HepG2 (cell line): ENCODE measurements at regions not wholly inside any gene's neighbourhood (a gene's known extent, or its start where the extent isn't known, plus 50 kb on each side); places are given as distances from the start of the nearest gene placed in this dataset.

Source experiments
- ATAC-seq: fragments of 200-7000 bp; cut with Tn5 transposase; 3 replicates; pipeline ENCODE4 v1.9.1; 2020; ENCODE audit warnings: mild to moderate bottlenecking, moderate library complexity
- BruUV-seq: library from RNA; stranded (reverse); fragments of 400-500 nt; replicated peaks from 2 replicates; lab custom pipeline; 2021; lab: Mats Ljungman, UMichigan
- CTCF ChIA-PET: fragments of 300-600 bp; formaldehyde crosslinking; extraction: SDS; loops from one replicate; lab custom pipeline; 2021; ENCODE audit warnings: low total read pairs, inconsistent platforms, low intra/inter-chr PET ratio; lab: Yijun Ruan, JAX
- POLR2A ChIA-PET: fragments of 350-600 bp; sonication (Branson Sonifier 250); formaldehyde crosslinking; loops from one replicate; lab custom pipeline; 2020; ENCODE audit warnings: antibody characterized with exemption, inconsistent platforms; lab: Yijun Ruan, JAX
- DNase-seq: peaks from one replicate; pipeline ENCODE4 v3.0.0-alpha.2; 2015; ENCODE audit warnings: low spot score
- FAIRE-seq: peaks from 3 replicates; lab custom pipeline; 2011; peaks lifted over from hg19 to GRCh38; lab: Jason Lieb, UNC
- H2AFZ ChIP-seq: one replicate; pipeline ENCODE4 v1.6.1; 2011; ENCODE audit warnings: low read length, inconsistent platforms
- H3K27ac ChIP-seq: fragments of 300-600 bp; 3 replicates; pipeline ENCODE4 v1.8.0; 2011; ENCODE audit warnings: mixed run types, mild to moderate bottlenecking, mixed read lengths, low read length, inconsistent platforms; ENCODE audit not compliant: insufficient read depth; ENCODE audit errors: extremely low read length
- H3K27me3 ChIP-seq, 2 experiments: fragments of 200-600 bp in 1 of 2; 2 replicates in 1 of 2; 3 replicates in 1 of 2; pipeline versions ENCODE4 v1.6.0 to v1.8.0; 2011; ENCODE audit warnings: low read length in 2 of 2, mild to moderate bottlenecking in 2 of 2, moderate library complexity in 2 of 2, inconsistent platforms in 1 of 2; ENCODE audit not compliant: insufficient read depth in 2 of 2, control insufficient read depth in 1 of 2
- H3K36me3 ChIP-seq, 2 experiments: fragments of 200-600 bp in 1 of 2; replicated peaks in 1 of 2; 2 replicates in 1 of 2; 3 replicates in 1 of 2; pipeline versions ENCODE4 v1.5.1 to v1.8.0; 2011; ENCODE audit warnings: low read length in 2 of 2, inconsistent platforms in 1 of 2; ENCODE audit not compliant: insufficient read depth in 2 of 2, control insufficient read depth in 1 of 2
- H3K4me1 ChIP-seq: 2 replicates; pipeline ENCODE4 v1.5.1; 2012; ENCODE audit warnings: low read length, inconsistent platforms; ENCODE audit not compliant: insufficient read depth
- H3K4me2 ChIP-seq: 2 replicates; pipeline ENCODE4 v1.6.0; 2011; ENCODE audit warnings: low read depth, low read length, inconsistent platforms
- H3K4me3 ChIP-seq, 3 experiments: fragments of 200-600 bp in 1 of 3; sonication (generic), shearing (Covaris generic) in 1 of 3; replicated peaks in 1 of 3; 2 replicates each; pipeline ENCODE4 v1.5.1; 2011 to 2016; ENCODE audit warnings: low read length in 3 of 3, inconsistent platforms in 2 of 3, low read depth in 2 of 3, mild to moderate bottlenecking in 2 of 3, control low read depth in 1 of 3, mixed read lengths in 1 of 3; ENCODE audit not compliant: insufficient read depth in 1 of 3
- H3K79me2 ChIP-seq: one replicate; pipeline ENCODE4 v1.6.1; 2011; ENCODE audit warnings: low read length, inconsistent platforms; ENCODE audit not compliant: insufficient read depth
- H3K9ac ChIP-seq: 2 replicates; pipeline ENCODE4 v1.6.0; 2011; ENCODE audit warnings: mild to moderate bottlenecking, low read depth, low read length, inconsistent platforms; ENCODE audit not compliant: insufficient read depth
- H3K9me3 ChIP-seq: 2 replicates; pipeline ENCODE4 v1.5.1; 2012; ENCODE audit warnings: mild to moderate bottlenecking, low read length
- H4K20me1 ChIP-seq: 2 replicates; pipeline ENCODE4 v1.6.0; 2011; ENCODE audit warnings: inconsistent platforms, mild to moderate bottlenecking, low read length, moderate library complexity; ENCODE audit not compliant: insufficient read depth
- HNF4G ChIP-seq, 2 experiments: sonication (generic) in 1 of 2; formaldehyde crosslinking in 1 of 2; IDR thresholded peaks; 2 replicates each; pipeline versions ENCODE4 v1.4.0 to v1.6.1; 2011 to 2020; ENCODE audit warnings: borderline replicate concordance in 2 of 2, low read depth in 2 of 2, mild to moderate bottlenecking in 2 of 2, low read length in 1 of 2, missing genetic modification reagents in 1 of 2, moderate library complexity in 1 of 2
- NPAS2 ChIP-seq: sonication (generic); formaldehyde crosslinking; IDR thresholded peaks from 2 replicates; pipeline ENCODE4 v1.8.0; 2022; ENCODE audit warnings: mild to moderate bottlenecking, missing genetic modification reagents, borderline replicate concordance
- SMAD1 ChIP-seq: sonication (generic); formaldehyde crosslinking; IDR thresholded peaks from 2 replicates; pipeline ENCODE4 v1.4.0; 2020; ENCODE audit warnings: missing genetic modification reagents, low read depth, mild to moderate bottlenecking, borderline replicate concordance
- SMAD3 ChIP-seq: sonication (generic); formaldehyde crosslinking; IDR thresholded peaks from 2 replicates; pipeline ENCODE4 v1.4.0; 2020; ENCODE audit warnings: missing genetic modification reagents
- STAG1 ChIP-seq: sonication (generic); formaldehyde crosslinking; IDR thresholded peaks from 2 replicates; pipeline ENCODE4 v1.4.0; 2020; ENCODE audit warnings: missing genetic modification reagents
- TFDP1 ChIP-seq: IDR thresholded peaks from 2 replicates; pipeline ENCODE4 v1.6.1; 2016; ENCODE audit warnings: missing compliant biosample characterization, missing genetic modification reagents, borderline replicate concordance
- ZFP62 ChIP-seq: sonication (generic); formaldehyde crosslinking; IDR thresholded peaks from 2 replicates; pipeline ENCODE4 v1.4.0; 2020; ENCODE audit warnings: missing genetic modification reagents
- ZNF205 ChIP-seq: IDR thresholded peaks from 2 replicates; pipeline ENCODE4 v1.6.1; 2018; ENCODE audit warnings: missing biosample characterization, missing genetic modification reagents
- ZNF512B ChIP-seq: sonication (generic); formaldehyde crosslinking; IDR thresholded peaks from 2 replicates; pipeline ENCODE4 v1.5.1; 2020; ENCODE audit warnings: missing genetic modification reagents, mild to moderate bottlenecking, borderline replicate concordance
- WGBS: methylation state at CpG from one replicate; pipeline ENCODE4 v1.1.6; 2017; ENCODE audit warnings: low lambda C conversion rate; 5-methylcytosine and 5-hydroxymethylcytosine counted together
- in situ Hi-C: cut with HindIII; loops from 2 replicates; pipeline ENCODE4 v1.10.0; 2017; ENCODE audit warnings: low pct_unique_long_range_greater_than_20kb; ENCODE audit not compliant: extremely low pct_ligation_motif_present
- intact Hi-C: fragments of 100-400 bp; cut with micrococcal nuclease; formaldehyde crosslinking; loops from one replicate; pipeline ENCODE4 v1.10.0; 2022; ENCODE audit not compliant: unreplicated experiment

GRCh38 chr2:163528640-163529217 lies 207.1 kb downstream of the FIGN start:
- no peak for ATAC-seq
- TF ChIP-seq NPAS2 (CRISPR knock-in tag): no peak
- no peak for TF ChIP-seq STAG1 (CRISPR knock-in tag)
- TF ChIP-seq ZNF205: no peak
- no peak for TF ChIP-seq ZNF512B (CRISPR knock-in tag)
- no peak for TF ChIP-seq ZFP62
- TF ChIP-seq HNF4G (IDR thresholded peaks at IDR 0.05; ENCODE audit: borderline replicate concordance, low read depth, low read length): no peak
- TF ChIP-seq HNF4G (CRISPR knock-in tag; IDR thresholded peaks at IDR 0.05; ENCODE audit: borderline replicate concordance, low read depth): no peak
- no peak for TF ChIP-seq TFDP1
- no peak for TF ChIP-seq SMAD3 (CRISPR knock-in tag)
- no peak for TF ChIP-seq SMAD1 (CRISPR knock-in tag)
- TF ChIP-seq, all 625 proteins: peak for 0
- FAIRE-seq (no peak), DNase-seq (no peak)
- Histone ChIP-seq H3K79me2 (no peaks in the 10 kb centered on the region), H3K27ac (no peak overlapping the region), H3K9me3 (no peaks in the 10 kb centered on the region), H3K9ac (no peak overlapping the region), H2AFZ (no peak overlapping the region), H3K4me2 (no peak overlapping the region), H3K4me3 (no peak overlapping the region), H3K4me1 (no peaks in the 10 kb centered on the region), H4K20me1 (no peaks in the 10 kb centered on the region), H3K36me3 (no peaks in the 10 kb centered on the region), H3K27me3 (no peaks in the 10 kb centered on the region)
- ChIA-PET CTCF (no interaction called here), POLR2A (no interaction called here)
- in situ Hi-C loops: no loop called here
- BruUV-seq: no TSS peak
- WGBS: 0% methylated on average over 1 of the region's 1 CpG
- intact Hi-C loops: no loop called here
